ENCODE measurements at regions not wholly inside any gene's neighbourhood (a gene's known extent, or its start where the extent isn't known, plus 50 kb on each side); places are given as distances from the start of the nearest gene placed in this dataset.

DNA sequence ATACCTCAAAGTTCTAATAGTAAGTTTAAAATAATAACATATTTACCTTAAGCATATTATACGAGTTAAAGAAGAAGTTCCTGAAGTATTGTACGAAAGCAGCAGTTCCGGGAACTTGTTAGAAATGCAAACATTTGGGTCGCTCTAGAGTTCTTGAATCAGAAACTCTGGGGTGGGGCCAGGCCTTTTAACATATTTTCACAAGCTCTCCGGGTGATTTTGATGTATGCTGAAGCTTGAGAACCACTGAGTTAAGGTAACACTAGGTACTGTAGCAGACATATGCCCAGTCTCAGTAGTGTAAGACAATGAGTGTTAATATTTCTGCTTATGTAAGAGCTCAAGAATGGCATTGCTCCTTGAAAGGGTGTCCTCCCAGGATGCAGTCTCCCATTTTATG lies 461.1 kb downstream of the C3orf38 start:
- in situ Hi-C loops (cut with MboI; ENCODE audit: low sequenced_read_pairs) (no loop called here), dilution Hi-C loops (cut with HindIII; ENCODE audit: low sequenced_read_pairs, unreplicated experiment) (no loop called here), intact Hi-C loops (cut with micrococcal nuclease) (no loop called here)
- H4K91ac ChIP-seq (ENCODE audit: insufficient read depth, low read depth, low read length) = no peak overlapping the region
- BruUV-seq (replicated peaks) = no TSS peak
- H3K56ac ChIP-seq (ENCODE audit: extremely low read depth, insufficient read depth, low read length) = no peak overlapping the region
- no peak overlapping the region for H4K5ac ChIP-seq (ENCODE audit: low read depth, low read length)
- H4K8ac ChIP-seq (ENCODE audit: low read depth in 2 of 2, low read length in 2 of 2) = no peak overlapping the region
- H3K27me3 ChIP-seq (ENCODE audit: control insufficient read depth, insufficient read depth, low read length) = no peaks in the 10 kb centered on the region
- no peak overlapping the region for H3K9ac ChIP-seq (ENCODE audit: low read depth, low read length)
- ATAC-seq (ENCODE audit: low read depth) (no peak), DNase-seq (no peak)
- no peak overlapping the region for H3K18ac ChIP-seq (ENCODE audit: low read depth, low read length)
- H3K4ac ChIP-seq (ENCODE audit: low read depth, low read length) = no peak overlapping the region
- no peaks in the 10 kb centered on the region for H4K20me1 ChIP-seq (ENCODE audit: insufficient read depth, low read length)
- TF ChIP-seq POLR2A (IDR thresholded peaks at IDR 0.05; ENCODE audit: low read depth, low read length) (no peak), CHD1 (IDR thresholded peaks at IDR 0.05; ENCODE audit: low read depth, low read length) (no peak), CEBPB (IDR thresholded peaks at IDR 0.05; ENCODE audit: low read depth, low read length) (no peak), CTCF (conservative IDR thresholded peaks at IDR 0.05; ENCODE audit: low read depth, low read length) (no peak), RCOR1 (IDR thresholded peaks at IDR 0.05; ENCODE audit: insufficient replicate concordance, low read length) (no peak), MXI1 (IDR thresholded peaks at IDR 0.05; ENCODE audit: borderline replicate concordance, low read depth, low read length) (no peak), MAZ (IDR thresholded peaks at IDR 0.05; ENCODE audit: borderline replicate concordance, low read depth, low read length) (no peak), ELK1 (IDR thresholded peaks at IDR 0.05; ENCODE audit: borderline replicate concordance, low read depth, low read length) (no peak), BHLHE40 (IDR thresholded peaks at IDR 0.05; ENCODE audit: low read depth, low read length) (no peak), RAD21 (IDR thresholded peaks at IDR 0.05; ENCODE audit: low read length) (no peak), MAFK (IDR thresholded peaks at IDR 0.05; ENCODE audit: low read depth, low read length) (no peak), RFX5 (IDR thresholded peaks at IDR 0.05; ENCODE audit: low read depth, low read length) (no peak), NFE2L2 (IDR thresholded peaks at IDR 0.05; ENCODE audit: low read depth, low read length) (no peak)
- TF ChIP-seq, protein P1, sequence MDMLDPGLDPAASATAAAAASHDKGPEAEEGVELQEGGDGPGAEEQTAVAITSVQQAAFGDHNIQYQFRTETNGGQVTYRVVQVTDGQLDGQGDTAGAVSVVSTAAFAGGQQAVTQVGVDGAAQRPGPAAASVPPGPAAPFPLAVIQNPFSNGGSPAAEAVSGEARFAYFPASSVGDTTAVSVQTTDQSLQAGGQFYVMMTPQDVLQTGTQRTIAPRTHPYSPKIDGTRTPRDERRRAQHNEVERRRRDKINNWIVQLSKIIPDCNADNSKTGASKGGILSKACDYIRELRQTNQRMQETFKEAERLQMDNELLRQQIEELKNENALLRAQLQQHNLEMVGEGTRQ (IDR thresholded peaks at IDR 0.05; ENCODE audit: low read depth, low read length) = no peak
- no peak overlapping the region for H2BK20ac ChIP-seq (ENCODE audit: low read depth, low read length)
- H2AK5ac ChIP-seq (ENCODE audit: low read depth, low read length) = no peak overlapping the region
- H3K23ac ChIP-seq (ENCODE audit: low read depth, low read length) = no peak overlapping the region
- POLR2A ChIA-PET (ENCODE audit: unreplicated experiment) = no interaction called here
- no peak overlapping the region for H3K4me2 ChIP-seq (ENCODE audit: low read depth, low read length)
- no peak overlapping the region for H2BK15ac ChIP-seq (ENCODE audit: low read depth, low read length)
- no peaks in the 10 kb centered on the region for H3K9me1 ChIP-seq (ENCODE audit: insufficient read depth, low read length)
- H2BK120ac ChIP-seq (ENCODE audit: low read depth, low read length) = no peak overlapping the region
- CTCF ChIA-PET = no interaction called here
- H2BK5ac ChIP-seq (ENCODE audit: low read depth, low read length, poor library complexity, severe bottlenecking) = no peak overlapping the region
- H3K27ac ChIP-seq (ENCODE audit: insufficient read depth, low read length) = no peak overlapping the region
- H2AFZ ChIP-seq (replicated peaks; ENCODE audit: low read length, poor library complexity) = no peak overlapping the region
- no CpG with 5 or more reads among the region's 5 CpGs for WGBS, 2 experiments (ENCODE audit: extremely low coverage in 2 of 2, insufficient read length in 1 of 2)
- no peaks in the 10 kb centered on the region for H3K79me1 ChIP-seq (ENCODE audit: low read depth in 1 of 2, low read length in 2 of 2)
- no peak overlapping the region for H3K4me3 ChIP-seq (ENCODE audit: insufficient read depth, low read depth, low read length)
- no peak overlapping the region for H2AK9ac ChIP-seq (replicated peaks; ENCODE audit: low read depth, low read length, poor library complexity)
- H3K4me1 ChIP-seq (ENCODE audit: control insufficient read depth, insufficient read depth, low read length) = no peaks in the 10 kb centered on the region
- H3K14ac ChIP-seq (replicated peaks; ENCODE audit: low read depth, low read length) = no peak overlapping the region
- H3K36me3 ChIP-seq (ENCODE audit: control insufficient read depth, insufficient read depth, low read length) = no peaks in the 10 kb centered on the region
- no peaks in the 10 kb centered on the region for H3K9me3 ChIP-seq (ENCODE audit: control insufficient read depth, insufficient read depth, low read length)

Measured in IMR-90 (cell line).